ENCODE measurements at regions not wholly inside any gene's neighbourhood (a gene's known extent, or its start where the extent isn't known, plus 50 kb on each side); places are given as distances from the start of the nearest gene placed in this dataset.

- H3K9me2 ChIP-seq (replicated peaks; ENCODE audit: insufficient read depth, low read length), result no peaks in the 10 kb centered on the region
These were observed 376.5 kb upstream of the KLHL29 start for GRCh38 chr2:23008440-23008839.

GRCh38 chr2:23008951-23009350, 376.0 kb upstream of the KLHL29 start:
- no peaks in the 10 kb centered on the region for H3K9me3 ChIP-seq (ENCODE audit: insufficient read depth, low read length)
- H3K27me3 ChIP-seq (ENCODE audit: low read length), result no peaks in the 10 kb centered on the region
- H3F3A ChIP-seq (ENCODE audit: insufficient read depth), result no peaks in the 10 kb centered on the region
- H2AFZ ChIP-seq (ENCODE audit: low read depth, low read length, severe bottlenecking), result no peak overlapping the region
- no peaks in the 10 kb centered on the region for H4K20me1 ChIP-seq (ENCODE audit: low read depth, low read length)
- H3K9ac ChIP-seq (ENCODE audit: low read length), result no peak overlapping the region
- H3K9me2 ChIP-seq (replicated peaks; ENCODE audit: insufficient read depth, low read length), result no peaks in the 10 kb centered on the region
- TF ChIP-seq EZH2phosphoT487 (conservative IDR thresholded peaks at IDR 0.05; ENCODE audit: low read length), result no peak
- TF ChIP-seq, protein P1, sequence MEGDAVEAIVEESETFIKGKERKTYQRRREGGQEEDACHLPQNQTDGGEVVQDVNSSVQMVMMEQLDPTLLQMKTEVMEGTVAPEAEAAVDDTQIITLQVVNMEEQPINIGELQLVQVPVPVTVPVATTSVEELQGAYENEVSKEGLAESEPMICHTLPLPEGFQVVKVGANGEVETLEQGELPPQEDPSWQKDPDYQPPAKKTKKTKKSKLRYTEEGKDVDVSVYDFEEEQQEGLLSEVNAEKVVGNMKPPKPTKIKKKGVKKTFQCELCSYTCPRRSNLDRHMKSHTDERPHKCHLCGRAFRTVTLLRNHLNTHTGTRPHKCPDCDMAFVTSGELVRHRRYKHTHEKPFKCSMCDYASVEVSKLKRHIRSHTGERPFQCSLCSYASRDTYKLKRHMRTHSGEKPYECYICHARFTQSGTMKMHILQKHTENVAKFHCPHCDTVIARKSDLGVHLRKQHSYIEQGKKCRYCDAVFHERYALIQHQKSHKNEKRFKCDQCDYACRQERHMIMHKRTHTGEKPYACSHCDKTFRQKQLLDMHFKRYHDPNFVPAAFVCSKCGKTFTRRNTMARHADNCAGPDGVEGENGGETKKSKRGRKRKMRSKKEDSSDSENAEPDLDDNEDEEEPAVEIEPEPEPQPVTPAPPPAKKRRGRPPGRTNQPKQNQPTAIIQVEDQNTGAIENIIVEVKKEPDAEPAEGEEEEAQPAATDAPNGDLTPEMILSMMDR (IDR thresholded peaks at IDR 0.05; ENCODE audit: insufficient read depth, low read length, poor library complexity, severe bottlenecking), result no peak
- H3K4me3 ChIP-seq (ENCODE audit: insufficient read depth, low read length, poor library complexity, severe bottlenecking), result no peak overlapping the region
- no peaks in the 10 kb centered on the region for H3K79me2 ChIP-seq (ENCODE audit: insufficient read depth, low read length)
- no peaks in the 10 kb centered on the region for H3K36me3 ChIP-seq (ENCODE audit: low read length)
- H3K27ac ChIP-seq (ENCODE audit: low read depth, low read length), result no peak overlapping the region
- no peak overlapping the region for H3K4me2 ChIP-seq (ENCODE audit: low read depth, low read length, poor library complexity, severe bottlenecking)

More at GRCh38 chr2:23008440-23008839, 376.5 kb upstream of the KLHL29 start:
- Histone ChIP-seq H3K27ac (ENCODE audit: low read depth, low read length) (no peak overlapping the region), H2AFZ (ENCODE audit: low read depth, low read length, severe bottlenecking) (no peak overlapping the region), H3F3A (ENCODE audit: insufficient read depth) (no peaks in the 10 kb centered on the region), H3K4me3 (ENCODE audit: insufficient read depth, low read length, poor library complexity, severe bottlenecking) (no peak overlapping the region), H3K9ac (ENCODE audit: low read length) (no peak overlapping the region), H3K9me3 (ENCODE audit: insufficient read depth, low read length) (no peaks in the 10 kb centered on the region), H4K20me1 (ENCODE audit: low read depth, low read length) (no peaks in the 10 kb centered on the region), H3K36me3 (ENCODE audit: low read length) (no peaks in the 10 kb centered on the region), H3K79me2 (ENCODE audit: insufficient read depth, low read length) (no peaks in the 10 kb centered on the region), H3K27me3 (ENCODE audit: low read length) (no peaks in the 10 kb centered on the region), H3K4me2 (ENCODE audit: low read depth, low read length, poor library complexity, severe bottlenecking) (no peak overlapping the region)
- TF ChIP-seq EZH2phosphoT487 (conservative IDR thresholded peaks at IDR 0.05; ENCODE audit: low read length), result no peak
- TF ChIP-seq, protein P1 (IDR thresholded peaks at IDR 0.05; ENCODE audit: insufficient read depth, low read length, poor library complexity, severe bottlenecking), result no peak

- Histone ChIP-seq H3K9me3 (ENCODE audit: insufficient read depth, low read length) (no peaks in the 10 kb centered on the region), H3K27ac (ENCODE audit: low read depth, low read length) (no peak overlapping the region), H3F3A (ENCODE audit: insufficient read depth) (no peaks in the 10 kb centered on the region), H3K36me3 (ENCODE audit: low read length) (no peaks in the 10 kb centered on the region), H3K4me3 (ENCODE audit: insufficient read depth, low read length, poor library complexity, severe bottlenecking) (no peak overlapping the region), H3K27me3 (ENCODE audit: low read length) (no peaks in the 10 kb centered on the region), H4K20me1 (ENCODE audit: low read depth, low read length) (no peaks in the 10 kb centered on the region), H3K9me2 (replicated peaks; ENCODE audit: insufficient read depth, low read length) (no peaks in the 10 kb centered on the region), H3K9ac (ENCODE audit: low read length) (no peak overlapping the region), H3K79me2 (ENCODE audit: insufficient read depth, low read length) (no peaks in the 10 kb centered on the region), H3K4me2 (ENCODE audit: low read depth, low read length, poor library complexity, severe bottlenecking) (no peak overlapping the region), H2AFZ (ENCODE audit: low read depth, low read length, severe bottlenecking) (no peak overlapping the region)
- TF ChIP-seq, protein P1 (IDR thresholded peaks at IDR 0.05; ENCODE audit: insufficient read depth, low read length, poor library complexity, severe bottlenecking), result no peak
- TF ChIP-seq EZH2phosphoT487 (conservative IDR thresholded peaks at IDR 0.05; ENCODE audit: low read length), result no peak
These were observed 375.3 kb upstream of the KLHL29 start for GRCh38 chr2:23009545-23010149.
